Right atrium auricular region (tissue), 2 donors: ENCODE measurements at regions not wholly inside any gene's neighbourhood (a gene's known extent, or its start where the extent isn't known, plus 50 kb on each side); places are given as distances from the start of the nearest gene placed in this dataset.
"Not testable (repeated sequence)": the region's sequence is repeated elsewhere in the genome, so short reads cannot be mapped to it uniquely, and the experiment has no call there.

ENCODE experiments used
- DNase-seq: peaks from one replicate; pipeline ENCODE4 v3.0.0-alpha.2; 2019; ENCODE audit warnings: low spot score
- H3K27ac ChIP-seq, 2 donors: fragments of 200-600 bp; sonication (generic); 1 replicate in 1 of 2; 2 replicates in 1 of 2; pipeline ENCODE4 v1.5.1; 2016 to 2019
- H3K27me3 ChIP-seq, 2 donors: fragments of 200-600 bp; sonication (generic); one replicate each; pipeline versions ENCODE4 v1.5.1 to v1.6.0; 2017 to 2019
- H3K36me3 ChIP-seq: fragments of 200-600 bp; sonication (generic); one replicate; pipeline ENCODE4 v1.5.1; 2016
- H3K4me1 ChIP-seq, 2 donors: fragments of 200-600 bp; sonication (generic); one replicate each; pipeline versions ENCODE4 v1.5.1 to v1.6.0; 2017 to 2019
- H3K4me3 ChIP-seq, 2 donors: fragments of 200-600 bp; sonication (generic); 1 replicate in 1 of 2; 2 replicates in 1 of 2; pipeline ENCODE4 v1.5.1; 2017 to 2019; ENCODE audit warnings: mild to moderate bottlenecking in 1 of 2, moderate library complexity in 1 of 2
- H3K9me3 ChIP-seq, 2 donors: fragments of 200-600 bp; sonication (generic); one replicate each; pipeline ENCODE4 v1.5.1; 2019
- CTCF ChIP-seq, 2 donors: fragments of 200-600 bp; sonication (generic); IDR thresholded peaks; one replicate each; pipeline ENCODE4 v1.5.1; 2019; ENCODE audit warnings: antibody characterized with exemption in 2 of 2

- H3K36me3 ChIP-seq = no peaks in the 10 kb centered on the region
- TF ChIP-seq CTCF (IDR thresholded peaks at IDR 0.05) = no peak
- H3K9me3 ChIP-seq = no peaks in the 10 kb centered on the region
- H3K27ac ChIP-seq = no peak overlapping the region
- DNase-seq = no peak
- no peak overlapping the region for H3K4me3 ChIP-seq
- H3K4me1 ChIP-seq = no peaks in the 10 kb centered on the region
- no peaks in the 10 kb centered on the region for H3K27me3 ChIP-seq
These were observed 76.7 kb upstream of the VKORC1L1 start for GRCh38 chr7:65796205-65796604.

- H3K4me1 ChIP-seq, H3K9me3 ChIP-seq, H3K36me3 ChIP-seq, H3K27me3 ChIP-seq, DNase-seq, H3K27ac ChIP-seq, H3K4me3 ChIP-seq: not testable (repeated sequence)
These were observed 75.8 kb upstream of the VKORC1L1 start for GRCh38 chr7:65797086-65797485.

- not testable (repeated sequence) for H3K27me3 ChIP-seq
These were observed 75.3 kb upstream of the VKORC1L1 start for GRCh38 chr7:65797566-65797965.

GRCh38 chr7:65798111-65799075 lies 74.5 kb upstream of the VKORC1L1 start:
- H3K36me3 ChIP-seq = no peaks in the 10 kb centered on the region
- no peaks in the 10 kb centered on the region for H3K27me3 ChIP-seq
- no peak overlapping the region for H3K4me3 ChIP-seq
- no peaks in the 10 kb centered on the region for H3K9me3 ChIP-seq
- no peak overlapping the region for H3K27ac ChIP-seq
- TF ChIP-seq CTCF (IDR thresholded peaks at IDR 0.05) = no peak
- DNase-seq = no peak
- no peaks in the 10 kb centered on the region for H3K4me1 ChIP-seq

More at GRCh38 chr7:65797566-65797965, 75.3 kb upstream of the VKORC1L1 start:
- not testable (repeated sequence) for H3K27ac ChIP-seq, H3K36me3 ChIP-seq, H3K9me3 ChIP-seq, H3K4me1 ChIP-seq, H3K4me3 ChIP-seq, DNase-seq

- not testable (repeated sequence) for H3K9me3 ChIP-seq, H3K27ac ChIP-seq, H3K4me1 ChIP-seq, H3K4me3 ChIP-seq, H3K36me3 ChIP-seq, H3K27me3 ChIP-seq, DNase-seq
These were observed 72.7 kb upstream of the VKORC1L1 start for GRCh38 chr7:65800191-65800590.

- TF ChIP-seq CTCF (IDR thresholded peaks at IDR 0.05) = no peak
- no peak overlapping the region for H3K4me3 ChIP-seq
- DNase-seq = no peak
- H3K27ac ChIP-seq = no peak overlapping the region
- H3K9me3 ChIP-seq = no peaks in the 10 kb centered on the region
- no peaks in the 10 kb centered on the region for H3K36me3 ChIP-seq
- no peaks in the 10 kb centered on the region for H3K27me3 ChIP-seq
- H3K4me1 ChIP-seq = no peaks in the 10 kb centered on the region
These were observed 72.0 kb upstream of the VKORC1L1 start for GRCh38 chr7:65800890-65801341.

GRCh38 chr7:65804887-65805286 lies 68.0 kb upstream of the VKORC1L1 start:
- H3K27ac ChIP-seq = no peak overlapping the region
- no peaks in the 10 kb centered on the region for H3K36me3 ChIP-seq
- no peaks in the 10 kb centered on the region for H3K9me3 ChIP-seq
- no peak for DNase-seq
- H3K4me1 ChIP-seq = no peaks in the 10 kb centered on the region
- no peak overlapping the region for H3K4me3 ChIP-seq
- H3K27me3 ChIP-seq = no peaks in the 10 kb centered on the region
- no peak for TF ChIP-seq CTCF (IDR thresholded peaks at IDR 0.05)

GRCh38 chr7:65807067-65807466 lies 65.8 kb upstream of the VKORC1L1 start:
- H3K4me1 ChIP-seq, DNase-seq, H3K9me3 ChIP-seq, H3K27ac ChIP-seq, H3K36me3 ChIP-seq, H3K4me3 ChIP-seq, H3K27me3 ChIP-seq: not testable (repeated sequence)
